Gastrocnemius medialis (tissue), 4 donors: ENCODE measurements at regions not wholly inside any gene's neighbourhood (a gene's known extent, or its start where the extent isn't known, plus 50 kb on each side); places are given as distances from the start of the nearest gene placed in this dataset.

Experiments used
- ATAC-seq, 2 donors: fragments of 150-250 bp; one replicate each; pipeline ENCODE4 v1.9.1; 2016
- DNase-seq, 2 donors: peaks; one replicate each; pipeline ENCODE4 v3.0.0-alpha.2; 2019
- H3K27ac ChIP-seq, 4 donors: fragments of 200-600 bp; sonication (generic); 1 replicate in 1 of 4; 2 replicates in 3 of 4; pipeline ENCODE4 v1.5.1; 2016 to 2018; ENCODE audit warnings: mild to moderate bottlenecking in 2 of 4, moderate library complexity in 1 of 4
- H3K27me3 ChIP-seq, 3 donors: fragments of 200-600 bp; sonication (generic) in 2 of 3; 1 replicate in 1 of 3; 2 replicates in 2 of 3; pipeline versions ENCODE4 v1.5.1 to v1.6.0; 2016 to 2019; ENCODE audit warnings: mild to moderate bottlenecking in 1 of 3, moderate library complexity in 1 of 3
- H3K36me3 ChIP-seq, 2 donors: fragments of 200-600 bp; sonication (generic) in 1 of 2; one replicate each; pipeline ENCODE4 v1.5.1; 2017 to 2018
- H3K4me1 ChIP-seq, 2 donors: fragments of 200-600 bp; sonication (generic) in 1 of 2; one replicate each; pipeline ENCODE4 v1.5.1; 2016 to 2017; ENCODE audit warnings: mild to moderate bottlenecking in 2 of 2
- H3K4me3 ChIP-seq, 4 donors: fragments of 200-600 bp; sonication (generic) in 3 of 4; 1 replicate in 1 of 4; 2 replicates in 3 of 4; pipeline ENCODE4 v1.5.1; 2016 to 2019; ENCODE audit warnings: mild to moderate bottlenecking in 2 of 4
- H3K9me3 ChIP-seq, 3 donors: fragments of 200-600 bp; sonication (generic) in 2 of 3; 1 replicate in 1 of 3; 2 replicates in 2 of 3; pipeline ENCODE4 v1.5.1; 2016 to 2019
- CTCF ChIP-seq, 5 experiments: fragments of 450-650 bp in 3 of 5; fragments of 200-600 bp in 2 of 5; sonication (generic) in 2 of 5; IDR thresholded peaks in 4 of 5; conservative IDR thresholded peaks in 1 of 5; 1 replicate in 4 of 5; 2 replicates in 1 of 5; pipeline ENCODE4 v1.5.1; 2016 to 2019; ENCODE audit warnings: antibody characterized with exemption in 5 of 5, mild to moderate bottlenecking in 3 of 5, moderate library complexity in 3 of 5
- POLR2A ChIP-seq, 2 donors: fragments of 450-650 bp; IDR thresholded peaks; one replicate each; pipeline ENCODE4 v1.6.1; 2017; ENCODE audit warnings: antibody characterized with exemption in 2 of 2, mild to moderate bottlenecking in 2 of 2, moderate library complexity in 2 of 2
- in situ Hi-C, 4 donors: fragments of 200-750 bp; cut with MboI; loops; one replicate each; pipeline versions ENCODE4 v1.15.0 to v1.8.0; 2017; ENCODE audit warnings: low sequenced_read_pairs in 4 of 4
- intact Hi-C: fragments of 100-400 bp; cut with DNase I; formaldehyde crosslinking; loops from one replicate; pipeline ENCODE4 v1.15.1; 2023; ENCODE audit warnings: low total_unique reads

- H3K4me3 ChIP-seq, result no peak overlapping the region
- no peaks in the 10 kb centered on the region for H3K9me3 ChIP-seq
- H3K36me3 ChIP-seq, result no peaks in the 10 kb centered on the region
- H3K27ac ChIP-seq, result no peak overlapping the region
- in situ Hi-C loops, result no loop called here
- H3K4me1 ChIP-seq, result no peaks in the 10 kb centered on the region
- ATAC-seq (no peak), DNase-seq (no peak)
- no peak for TF ChIP-seq CTCF (IDR thresholded peaks at IDR 0.05 in 4 of 5, conservative IDR thresholded peaks at IDR 0.05 in 1 of 5)
- no peak for TF ChIP-seq POLR2A (IDR thresholded peaks at IDR 0.05)
- H3K27me3 ChIP-seq, result no peaks in the 10 kb centered on the region
- intact Hi-C loops, result no loop called here
Measured at GRCh38 chr13:39988351-39988750, 332.9 kb downstream of the COG6 start.

GRCh38 chr13:39998166-39998565 is 342.7 kb downstream of the COG6 start:
- intact Hi-C loops, result no loop called here
- in situ Hi-C loops, result no loop called here
- H3K27ac ChIP-seq, result no peak overlapping the region
- no peaks in the 10 kb centered on the region for H3K4me1 ChIP-seq
- DNase-seq (no peak), ATAC-seq (no peak)
- H3K27me3 ChIP-seq, result no peaks in the 10 kb centered on the region
- H3K9me3 ChIP-seq, result no peaks in the 10 kb centered on the region
- no peak overlapping the region for H3K4me3 ChIP-seq
- TF ChIP-seq POLR2A (IDR thresholded peaks at IDR 0.05) (no peak), CTCF (IDR thresholded peaks at IDR 0.05 in 4 of 5, conservative IDR thresholded peaks at IDR 0.05 in 1 of 5) (no peak)
- H3K36me3 ChIP-seq, result no peaks in the 10 kb centered on the region

- in situ Hi-C loops, result no loop called here
- Histone ChIP-seq H3K27me3 (no peaks in the 10 kb centered on the region), H3K9me3 (no peaks in the 10 kb centered on the region), H3K4me1 (no peaks in the 10 kb centered on the region), H3K27ac (no peak overlapping the region), H3K36me3 (no peaks in the 10 kb centered on the region), H3K4me3 (no peak overlapping the region)
- intact Hi-C loops, result no loop called here
- ATAC-seq (no peak), DNase-seq (no peak)
- TF ChIP-seq POLR2A (IDR thresholded peaks at IDR 0.05) (no peak), CTCF (IDR thresholded peaks at IDR 0.05 in 4 of 5, conservative IDR thresholded peaks at IDR 0.05 in 1 of 5) (no peak)
Measured at GRCh38 chr13:40002016-40002415, 346.6 kb downstream of the COG6 start.

- ATAC-seq (no peak), DNase-seq (no peak)
- Histone ChIP-seq H3K27ac (no peak overlapping the region), H3K4me3 (no peak overlapping the region), H3K9me3 (no peaks in the 10 kb centered on the region), H3K36me3 (no peaks in the 10 kb centered on the region), H3K4me1 (no peaks in the 10 kb centered on the region), H3K27me3 (no peaks in the 10 kb centered on the region)
- intact Hi-C loops, result no loop called here
- in situ Hi-C loops, result no loop called here
- TF ChIP-seq POLR2A (IDR thresholded peaks at IDR 0.05) (no peak), CTCF (IDR thresholded peaks at IDR 0.05 in 4 of 5, conservative IDR thresholded peaks at IDR 0.05 in 1 of 5) (no peak)
Measured at GRCh38 chr13:40013554-40013953, 358.1 kb downstream of the COG6 start.

- in situ Hi-C loops, result no loop called here
- Histone ChIP-seq H3K4me3 (no peak overlapping the region), H3K27ac (no peak overlapping the region), H3K9me3 (no peaks in the 10 kb centered on the region), H3K27me3 (no peaks in the 10 kb centered on the region), H3K36me3 (no peaks in the 10 kb centered on the region), H3K4me1 (no peaks in the 10 kb centered on the region)
- DNase-seq (no peak), ATAC-seq (no peak)
- intact Hi-C loops, result no loop called here
- TF ChIP-seq POLR2A (IDR thresholded peaks at IDR 0.05) (no peak), CTCF (IDR thresholded peaks at IDR 0.05 in 4 of 5, conservative IDR thresholded peaks at IDR 0.05 in 1 of 5) (no peak)
Measured at GRCh38 chr13:40016953-40017660, 361.6 kb downstream of the COG6 start.
